GM23338 (cell line): ENCODE measurements at regions not wholly inside any gene's neighbourhood (a gene's known extent, or its start where the extent isn't known, plus 50 kb on each side); places are given as distances from the start of the nearest gene placed in this dataset.

Experiments used
- EZH2phosphoT487 ChIP-seq: fragments of 200-600 bp; sonication (generic); IDR thresholded peaks from one replicate; pipeline ENCODE4 v1.8.1; 2018; ENCODE audit warnings: antibody characterized with exemption; ENCODE audit not compliant: unreplicated experiment
- NANOG ChIP-seq: IDR thresholded peaks from 2 replicates; pipeline ENCODE4 v1.6.1; 2016; ENCODE audit warnings: antibody characterized with exemption, borderline replicate concordance
- REST ChIP-seq: IDR thresholded peaks from one replicate; pipeline ENCODE4 v1.6.1; 2018; ENCODE audit warnings: antibody characterized with exemption; ENCODE audit not compliant: unreplicated experiment
- TF ChIP-seq, protein P1 (sequence below), 2 experiments: fragments of 200-600 bp in 1 of 2; sonication (generic) in 1 of 2; conservative IDR thresholded peaks; 2 replicates each; pipeline versions ENCODE4 v1.5.1 to v1.6.1; 2016 to 2017; ENCODE audit warnings: antibody characterized with exemption in 2 of 2, low read depth in 2 of 2, mild to moderate bottlenecking in 2 of 2, moderate library complexity in 1 of 2

DNA sequence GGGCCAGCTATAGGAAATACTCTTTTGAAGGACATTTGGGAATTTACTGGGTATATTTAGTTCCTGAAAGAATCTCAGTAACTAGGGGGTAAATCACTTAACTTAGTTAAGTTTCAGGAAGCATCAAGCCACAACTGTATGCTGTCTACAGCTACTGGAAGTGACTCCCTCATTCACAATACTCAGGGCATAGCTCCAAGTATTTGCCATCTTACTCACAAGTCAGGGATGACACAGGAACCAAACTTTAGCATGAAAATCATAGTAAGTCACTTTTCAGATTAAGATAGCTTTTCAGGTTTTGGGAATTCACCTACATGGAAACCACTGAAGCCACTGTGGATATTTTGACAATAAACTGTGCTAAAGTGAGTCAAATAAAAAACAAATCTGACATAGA lies 242.4 kb upstream of the ATP10B start:
- TF ChIP-seq, protein P1, sequence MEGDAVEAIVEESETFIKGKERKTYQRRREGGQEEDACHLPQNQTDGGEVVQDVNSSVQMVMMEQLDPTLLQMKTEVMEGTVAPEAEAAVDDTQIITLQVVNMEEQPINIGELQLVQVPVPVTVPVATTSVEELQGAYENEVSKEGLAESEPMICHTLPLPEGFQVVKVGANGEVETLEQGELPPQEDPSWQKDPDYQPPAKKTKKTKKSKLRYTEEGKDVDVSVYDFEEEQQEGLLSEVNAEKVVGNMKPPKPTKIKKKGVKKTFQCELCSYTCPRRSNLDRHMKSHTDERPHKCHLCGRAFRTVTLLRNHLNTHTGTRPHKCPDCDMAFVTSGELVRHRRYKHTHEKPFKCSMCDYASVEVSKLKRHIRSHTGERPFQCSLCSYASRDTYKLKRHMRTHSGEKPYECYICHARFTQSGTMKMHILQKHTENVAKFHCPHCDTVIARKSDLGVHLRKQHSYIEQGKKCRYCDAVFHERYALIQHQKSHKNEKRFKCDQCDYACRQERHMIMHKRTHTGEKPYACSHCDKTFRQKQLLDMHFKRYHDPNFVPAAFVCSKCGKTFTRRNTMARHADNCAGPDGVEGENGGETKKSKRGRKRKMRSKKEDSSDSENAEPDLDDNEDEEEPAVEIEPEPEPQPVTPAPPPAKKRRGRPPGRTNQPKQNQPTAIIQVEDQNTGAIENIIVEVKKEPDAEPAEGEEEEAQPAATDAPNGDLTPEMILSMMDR (conservative IDR thresholded peaks at IDR 0.05; ENCODE audit: low read depth in 2 of 2) = no peak
- TF ChIP-seq EZH2phosphoT487 = no peak
- TF ChIP-seq REST = no peak
- no peak for TF ChIP-seq NANOG
